Fibroblast of skin of scalp (primary cell): ENCODE measurements at regions not wholly inside any gene's neighbourhood (a gene's known extent, or its start where the extent isn't known, plus 50 kb on each side); places are given as distances from the start of the nearest gene placed in this dataset.
A peak's percentile ranks its signal among the peaks of the same experiment; 100 is the strongest.
"Not testable (repeated sequence)": the region's sequence is repeated elsewhere in the genome, so short reads cannot be mapped to it uniquely, and the experiment has no call there.

Experiments
- DNase-seq: peaks from one replicate; pipeline ENCODE4 v3.0.0-alpha.2; 2013

DNA sequence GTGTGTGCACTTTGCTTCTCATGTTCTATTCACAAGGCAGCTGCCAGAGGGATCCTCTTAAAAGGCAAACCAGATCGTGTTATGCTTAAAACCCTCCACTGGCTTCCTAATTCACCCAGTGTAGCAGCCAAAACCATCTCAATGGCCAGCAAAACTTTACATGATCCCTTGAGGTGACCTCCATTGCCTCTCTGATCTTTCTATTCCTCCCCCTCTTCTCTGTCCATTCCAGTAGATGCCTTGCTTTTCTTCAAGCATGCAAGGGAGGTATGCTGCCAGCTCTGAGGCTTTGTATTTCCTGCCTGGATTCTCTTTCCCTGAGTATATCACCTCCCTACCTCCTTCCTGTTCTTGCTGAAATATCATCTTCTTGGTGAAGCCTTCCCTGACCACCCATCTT is 93.2 kb upstream of the KCNK2 start:
- DNase-seq: peak; percentile 76

DNA sequence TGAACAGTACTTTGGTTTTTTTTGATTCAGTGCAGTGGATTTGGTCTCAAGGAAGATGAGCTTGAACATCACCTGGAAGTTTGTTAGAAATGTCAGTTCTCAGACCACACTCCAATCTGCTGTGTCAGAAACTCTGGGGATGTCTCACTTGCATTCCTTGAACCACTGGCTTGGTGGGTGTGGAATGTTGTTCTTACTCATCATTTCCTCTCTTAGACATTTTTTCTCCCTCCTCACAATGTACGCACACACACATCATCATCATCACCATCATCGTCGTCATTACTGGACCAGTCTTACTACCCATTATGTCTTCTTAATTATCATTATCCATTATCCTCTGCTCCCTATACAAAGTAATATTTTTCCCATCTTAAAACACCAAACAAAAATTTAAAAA is 91.9 kb upstream of the KCNK2 start:
- peak; percentile 95 for DNase-seq

DNA sequence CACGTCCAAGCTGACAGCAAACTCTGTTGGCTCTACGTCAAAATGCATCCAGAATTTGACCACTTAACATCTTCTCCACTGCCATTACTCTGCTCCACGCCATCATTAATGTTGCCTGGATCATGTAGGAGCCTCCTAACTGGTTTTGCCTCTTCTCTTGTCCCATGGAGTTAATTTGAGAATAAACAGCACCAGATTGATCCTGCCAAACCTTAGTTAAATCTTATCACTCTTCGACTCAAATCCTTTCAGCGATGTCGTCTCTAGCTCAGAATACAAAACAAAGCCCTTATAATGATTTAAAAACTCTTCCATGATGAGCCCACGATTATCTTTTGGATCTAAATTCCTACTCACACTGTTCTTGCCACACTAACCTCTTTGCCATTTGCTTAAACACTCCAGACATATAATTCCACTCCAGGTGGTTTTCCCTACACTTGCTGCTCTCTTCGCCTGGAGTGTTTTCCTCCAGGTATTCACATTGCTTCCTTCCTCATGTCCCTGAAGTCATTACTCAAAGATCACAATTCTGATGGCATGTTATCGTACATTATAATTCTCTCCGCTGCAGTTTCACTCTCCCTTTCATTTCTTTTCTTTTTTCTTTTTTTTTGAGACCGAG is 90.7 kb upstream of the KCNK2 start:
- no peak for DNase-seq

DNA sequence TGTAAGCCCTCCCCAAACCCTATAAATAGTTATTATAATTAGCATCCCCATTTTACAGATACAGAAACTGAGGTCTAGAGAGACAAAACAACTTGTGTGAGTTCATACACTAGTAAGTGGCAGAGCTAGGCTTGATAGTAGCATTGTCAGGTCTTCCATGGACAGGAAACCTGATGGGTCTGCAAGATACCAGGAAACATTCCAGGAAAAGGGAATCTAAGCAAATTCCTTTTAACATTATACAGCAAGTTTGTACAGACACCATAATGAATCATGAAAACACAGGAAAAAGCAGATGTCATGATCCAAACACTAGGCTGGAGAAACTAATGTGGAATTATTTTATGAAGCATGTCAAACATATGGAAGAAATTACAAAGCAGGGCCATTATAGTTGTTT is 89.1 kb upstream of the KCNK2 start:
- DNase-seq: peak; percentile 82

DNA sequence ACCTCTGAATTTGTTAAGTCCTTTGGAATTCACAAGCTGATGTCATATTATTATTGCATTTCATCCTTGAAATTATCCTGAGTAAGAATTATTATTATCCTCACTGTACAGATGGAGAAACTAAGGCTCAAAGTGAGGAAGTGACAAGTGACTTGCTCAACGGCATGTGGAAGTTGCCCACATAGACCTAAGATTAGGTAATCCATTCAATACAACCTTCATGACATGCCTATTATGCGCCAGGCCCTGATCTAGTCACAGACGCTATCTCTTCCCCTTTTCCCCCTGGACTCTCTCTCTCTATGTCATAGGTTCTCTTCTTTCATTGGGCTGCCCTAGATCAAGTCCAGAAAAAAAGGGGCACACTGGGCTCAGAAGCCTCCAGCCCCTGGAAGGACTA is 84.9 kb upstream of the KCNK2 start:
- DNase-seq: no peak

DNA sequence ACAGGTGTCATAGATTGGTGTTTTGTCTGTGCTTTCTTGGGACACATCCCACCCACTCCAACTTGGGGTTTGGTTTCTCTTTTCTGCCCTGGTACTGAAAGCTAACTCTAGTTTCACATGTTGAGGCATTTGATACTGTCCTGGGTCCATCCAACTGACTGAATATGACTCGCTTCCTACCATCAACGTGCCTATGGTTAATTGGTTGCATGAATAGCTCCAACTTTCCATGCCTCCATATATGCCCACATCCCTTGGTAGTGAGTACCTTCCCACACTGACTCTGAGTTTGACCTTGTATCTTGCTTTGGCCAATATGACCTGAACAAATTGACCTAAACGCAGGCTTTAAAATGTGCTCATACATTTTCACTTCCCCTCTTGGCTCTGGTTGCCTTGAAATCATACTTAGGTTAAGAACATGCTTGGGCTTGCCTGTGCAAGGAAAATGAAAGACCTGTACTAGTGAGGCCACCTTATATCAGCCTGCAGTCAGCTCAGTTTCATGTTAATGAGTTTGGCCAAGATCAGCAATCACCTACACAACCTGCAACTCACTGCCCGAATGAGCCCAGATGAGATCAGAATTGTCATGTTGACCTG is 81.0 kb upstream of the KCNK2 start:
- DNase-seq: no peak

DNA sequence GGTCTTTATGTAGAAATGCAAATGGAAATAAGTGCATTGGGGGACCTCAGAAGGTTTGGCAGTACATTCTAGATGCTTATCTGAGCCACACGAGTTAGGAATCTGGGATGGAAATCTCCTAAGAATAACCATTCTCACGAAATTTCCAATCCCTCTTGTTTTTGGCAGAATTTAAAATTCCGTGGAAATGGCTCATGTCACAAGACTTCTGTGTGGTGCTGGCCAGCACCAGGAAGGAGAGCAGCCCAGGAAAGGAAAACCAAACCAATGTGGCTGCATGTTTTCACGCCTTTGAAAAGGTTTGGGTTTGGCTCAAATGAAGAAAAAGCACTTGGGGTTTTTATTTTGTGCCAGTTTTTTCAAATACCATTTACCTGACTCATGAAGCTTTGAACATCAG is 80.1 kb upstream of the KCNK2 start:
- DNase-seq: peak; percentile 96

DNA sequence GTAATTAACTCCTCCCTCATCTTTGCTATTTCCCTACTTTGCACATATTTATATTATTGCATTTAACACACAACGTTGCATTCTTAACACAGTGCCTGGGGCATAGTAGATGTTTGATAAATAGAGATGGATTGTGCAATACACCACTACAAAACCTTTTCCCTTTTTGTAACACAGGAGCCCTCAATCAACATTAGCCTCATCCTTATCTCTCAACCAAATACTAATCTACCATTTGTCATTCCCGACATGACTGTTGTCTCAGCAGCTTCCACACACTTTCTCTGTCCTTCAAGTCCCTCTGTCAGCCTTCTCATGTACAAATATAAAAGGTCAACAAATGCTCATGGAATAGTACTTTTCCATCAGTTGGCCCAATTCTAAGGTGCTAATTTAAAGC is 78.9 kb upstream of the KCNK2 start:
- DNase-seq: no peak

DNA sequence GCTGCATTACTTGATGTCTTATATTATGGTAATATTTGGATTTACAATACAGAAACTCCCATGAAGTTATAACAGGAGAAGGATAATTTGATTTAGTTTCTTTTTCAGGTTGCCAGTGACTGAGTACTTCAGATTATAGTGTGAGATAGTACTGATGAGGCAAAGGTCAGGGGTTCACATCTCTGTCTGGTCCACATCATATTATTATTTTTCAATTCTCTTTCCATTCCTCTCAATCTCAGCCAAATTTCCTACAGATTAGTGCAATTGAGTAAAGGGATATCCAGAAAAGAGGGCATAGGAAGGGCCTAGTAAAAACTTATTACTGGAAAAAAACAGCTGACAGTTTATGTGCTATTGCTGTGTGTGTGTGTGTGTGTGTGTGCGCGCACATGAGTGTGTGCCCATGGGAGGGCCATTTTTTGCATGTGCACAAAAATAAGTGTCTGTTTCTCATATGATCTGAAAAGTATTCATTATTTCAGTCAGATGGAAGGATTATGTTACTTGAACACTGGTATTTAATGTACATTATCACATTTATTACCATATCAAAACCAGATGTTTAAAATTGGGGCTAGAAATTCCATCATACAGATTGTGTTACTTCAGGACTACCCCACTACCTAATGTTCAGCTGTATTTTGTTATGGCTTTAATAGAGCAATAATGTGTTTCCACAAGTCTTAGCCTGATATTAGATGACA is 78.3 kb upstream of the KCNK2 start:
- DNase-seq: peak; percentile 88

DNA sequence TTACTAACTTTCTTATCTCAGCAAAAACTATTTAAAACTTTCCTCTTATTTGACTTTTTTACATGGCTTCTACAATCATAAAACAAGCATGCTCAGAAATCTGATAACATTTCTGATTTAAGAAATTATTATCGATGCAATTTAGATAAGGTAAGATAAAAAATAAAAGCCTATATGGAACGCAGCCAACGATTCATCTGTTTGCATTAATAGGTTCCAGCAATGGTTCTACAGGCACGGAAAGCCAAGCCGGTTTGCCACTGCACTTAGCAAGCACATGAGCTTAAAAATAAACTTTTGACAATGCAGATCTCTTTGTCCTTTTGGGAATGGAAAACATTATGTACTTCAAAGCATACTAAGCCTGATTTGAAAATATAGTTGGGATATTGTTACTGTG is 77.5 kb upstream of the KCNK2 start:
- peak; percentile 61 for DNase-seq

DNA sequence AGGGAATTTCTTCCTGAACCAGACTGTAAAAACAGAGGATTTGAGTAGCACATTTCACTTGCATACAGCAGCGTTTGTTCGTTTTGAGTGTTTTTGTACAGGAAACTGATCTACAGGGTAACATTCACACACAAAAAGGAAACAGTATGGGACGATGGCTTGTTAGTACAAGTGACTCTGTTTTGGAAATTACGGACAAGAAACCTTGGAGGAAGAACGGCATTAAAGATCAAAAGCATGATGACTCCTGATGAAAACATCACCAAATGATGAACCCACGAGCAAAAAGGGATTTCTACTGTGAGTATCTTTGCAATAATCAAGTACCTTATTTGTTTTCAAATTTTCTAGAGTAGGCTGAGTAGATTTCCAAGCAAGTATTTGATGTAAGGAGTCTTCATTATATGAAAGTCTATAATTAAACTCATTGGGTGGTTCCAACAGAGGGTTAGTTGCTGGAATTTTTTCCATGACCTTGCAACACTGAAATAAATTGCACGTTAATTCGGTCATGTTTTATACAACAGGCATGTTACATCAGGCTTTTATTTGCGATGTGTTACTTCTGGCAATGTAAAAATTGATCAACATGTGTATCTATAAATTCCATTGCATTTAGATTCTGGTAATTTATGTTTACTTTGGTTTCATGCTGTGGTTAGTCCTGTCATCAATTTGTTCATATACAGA is 76.7 kb upstream of the KCNK2 start:
- peak; percentile 40 for DNase-seq

DNA sequence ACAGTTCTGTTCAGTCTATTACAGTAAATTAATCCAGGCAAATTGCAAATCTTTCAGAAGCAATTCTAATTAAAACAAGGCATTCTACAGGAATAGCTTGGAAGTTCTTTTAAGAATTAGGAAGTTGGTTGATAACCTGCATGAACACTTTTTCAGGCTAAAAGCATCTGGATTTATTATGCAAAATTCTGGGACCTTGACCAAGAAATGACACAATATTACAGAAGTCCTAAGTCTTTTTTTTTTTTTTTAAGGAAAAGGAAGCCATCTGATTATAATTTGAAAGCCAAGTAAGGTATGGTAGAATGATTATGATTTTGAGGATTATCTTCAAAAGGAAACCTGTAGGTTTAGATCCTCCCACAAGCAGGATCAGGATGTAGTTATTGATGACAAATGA is 74.7 kb upstream of the KCNK2 start:
- DNase-seq: peak; percentile 50

DNA sequence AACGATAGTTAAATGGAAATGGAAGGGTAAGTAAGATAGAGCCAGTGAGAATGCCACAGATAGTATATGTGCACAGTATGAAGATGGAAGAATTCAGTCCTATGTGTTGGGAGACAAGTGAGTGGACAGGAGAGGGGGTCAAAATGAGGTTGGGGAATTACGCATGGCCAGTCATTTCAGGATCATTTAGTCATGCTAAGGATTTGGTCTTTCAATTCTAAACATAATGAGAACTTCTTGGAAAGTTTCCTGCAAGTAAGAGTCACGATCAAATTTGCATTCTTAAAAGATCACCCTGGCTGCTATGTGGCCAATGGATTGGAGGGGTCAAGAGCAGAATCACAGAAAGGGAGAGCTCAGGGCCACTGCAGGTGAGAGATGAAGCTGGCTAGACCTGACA is 64.0 kb upstream of the KCNK2 start:
- no peak for DNase-seq

DNA sequence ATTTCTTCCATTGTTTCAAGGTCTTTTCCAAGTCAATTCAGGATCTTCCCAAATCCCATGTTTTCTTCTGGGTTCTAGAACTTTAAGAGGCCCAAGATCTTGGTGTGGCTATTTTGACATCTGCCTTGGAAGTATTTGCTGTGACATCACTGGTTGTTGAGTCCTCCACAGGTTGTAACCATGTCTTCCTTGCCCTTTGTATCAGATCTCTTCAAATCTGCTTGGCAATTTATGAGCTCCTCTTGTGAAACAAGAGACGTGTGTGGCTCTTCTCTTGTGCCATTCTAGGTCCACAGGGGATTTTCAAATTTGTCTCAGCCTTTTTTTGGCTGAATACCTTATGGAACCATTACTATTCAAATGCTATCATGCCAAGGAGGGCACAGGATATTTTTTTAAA is 60.3 kb upstream of the KCNK2 start:
- DNase-seq: no peak

DNA sequence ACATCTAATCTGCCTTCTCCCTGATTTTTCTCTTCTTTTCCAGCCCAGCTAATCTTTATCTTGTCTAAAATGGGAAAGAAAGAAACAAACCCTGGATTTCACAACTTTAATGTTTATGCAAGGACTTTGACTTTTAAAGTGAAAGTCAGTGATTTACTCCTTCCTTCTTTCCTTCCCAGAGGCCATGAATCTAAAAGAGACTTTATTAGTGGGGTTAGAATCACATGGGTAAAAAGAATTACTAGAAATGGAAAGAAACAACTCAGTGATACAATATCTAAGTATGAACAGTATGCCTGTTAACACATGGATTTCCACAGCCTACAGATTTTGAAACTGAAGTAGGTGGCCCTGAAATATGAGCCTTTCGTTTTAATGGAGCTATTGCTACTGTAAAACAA is 59.8 kb upstream of the KCNK2 start:
- peak; percentile 74 for DNase-seq

DNA sequence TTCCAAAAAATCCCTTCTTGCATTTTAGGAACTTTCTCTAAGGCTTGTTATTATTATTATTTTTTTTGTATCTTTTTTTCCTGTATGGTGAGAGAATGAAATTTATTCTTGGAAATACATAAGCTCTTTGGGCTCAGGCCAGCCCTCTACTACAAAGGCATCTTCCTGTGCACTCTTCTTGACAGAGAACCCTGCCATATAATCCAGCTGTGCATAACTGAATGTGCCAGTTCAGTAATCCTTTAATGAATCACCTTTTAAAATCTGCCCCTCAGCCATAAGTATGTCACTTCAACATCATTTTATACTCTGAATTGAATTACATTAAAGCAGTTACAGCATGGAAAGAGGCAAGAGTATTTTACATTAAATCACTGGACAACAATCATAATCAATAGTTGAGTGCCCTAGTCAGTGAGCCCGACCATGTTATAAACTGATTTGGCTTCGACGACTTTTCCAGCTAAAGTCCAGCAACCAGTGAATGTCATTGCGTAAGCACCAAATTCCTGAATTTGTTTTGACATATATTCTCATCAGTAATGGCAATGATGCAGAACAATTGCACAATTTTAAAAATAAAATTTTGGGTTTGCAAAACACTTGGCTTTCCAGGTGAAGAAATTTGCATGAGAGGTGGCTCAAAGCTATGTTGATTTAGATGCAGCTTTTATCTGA is 59.2 kb upstream of the KCNK2 start:
- DNase-seq: peak; percentile 32

DNA sequence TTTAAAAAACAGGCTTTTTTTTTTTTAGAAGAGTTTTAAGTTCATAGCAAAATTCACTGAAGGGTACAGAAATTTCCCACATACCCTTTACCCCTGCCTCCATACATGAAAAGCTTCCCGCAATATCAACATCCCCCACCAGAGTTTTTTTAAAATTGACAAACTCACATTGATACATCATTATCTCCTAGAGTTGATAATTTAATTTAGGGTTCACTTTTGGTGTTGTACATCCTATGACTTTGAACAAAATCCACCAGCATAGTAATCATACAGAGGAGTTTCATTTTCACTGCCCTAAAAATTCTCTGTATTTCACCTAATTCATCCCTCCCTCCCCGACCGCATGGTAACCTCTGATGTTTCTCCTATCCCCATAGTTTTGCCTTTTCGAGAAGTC is 53.6 kb upstream of the KCNK2 start:
- no peak for DNase-seq

DNA sequence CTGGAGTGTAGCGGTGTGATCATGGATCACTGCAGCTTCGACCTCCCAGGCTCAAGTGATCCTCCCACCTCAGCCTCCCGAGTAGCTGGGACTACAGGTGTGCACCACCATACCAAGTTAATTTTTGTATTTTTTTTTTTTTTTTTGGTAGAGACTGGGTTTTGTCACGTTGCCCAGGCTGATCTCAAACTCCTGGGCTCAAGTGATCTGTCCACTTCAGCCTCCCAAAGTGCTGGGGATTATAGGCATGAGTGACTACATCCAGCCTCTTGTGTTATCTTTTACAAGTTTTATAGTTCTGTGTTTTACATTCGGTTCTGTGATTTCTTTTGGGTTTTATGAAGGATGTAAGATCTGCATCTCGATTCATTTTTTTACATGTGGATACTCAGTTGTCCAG is 52.0 kb upstream of the KCNK2 start:
- DNase-seq: not testable (repeated sequence)

DNA sequence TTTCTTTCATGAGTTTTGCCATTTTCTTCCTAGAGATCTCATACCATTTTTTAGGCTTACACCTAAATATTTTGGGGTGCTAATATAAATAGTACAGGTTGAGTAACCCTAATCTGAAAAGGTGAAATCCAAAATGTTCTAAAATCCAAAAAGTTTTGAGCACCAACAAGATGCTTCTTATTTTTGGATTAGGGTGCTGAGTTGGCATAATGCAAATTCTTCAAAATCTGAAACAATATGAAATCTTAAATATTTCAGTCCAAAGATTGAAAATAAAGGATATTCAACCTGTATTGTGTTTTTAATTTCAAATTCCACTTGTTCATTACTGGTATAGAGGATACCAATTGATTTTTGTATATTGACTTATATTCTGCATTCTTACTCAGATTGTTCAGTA is 51.1 kb upstream of the KCNK2 start:
- DNase-seq: no peak
